Astrocyte of the spinal cord (primary cell): ENCODE measurements at regions not wholly inside any gene's neighbourhood (a gene's known extent, or its start where the extent isn't known, plus 50 kb on each side); places are given as distances from the start of the nearest gene placed in this dataset.
"Not testable (repeated sequence)": the region's sequence is repeated elsewhere in the genome, so short reads cannot be mapped to it uniquely, and the experiment has no call there.

Experiments
- DNase-seq: peaks from one replicate; pipeline ENCODE4 v3.0.0; 2011; ENCODE audit warnings: low read depth, low spot score
- H3K4me3 ChIP-seq: 2 replicates; pipeline ENCODE4 v1.5.1; 2011; ENCODE audit warnings: low read depth, mild to moderate bottlenecking, low read length, moderate library complexity
- in situ Hi-C: cut with HindIII; loops from 2 replicates; pipeline ENCODE4 v1.10.0; 2017; ENCODE audit warnings: low sequenced_read_pairs
- TF ChIP-seq, protein P1 (sequence below): IDR thresholded peaks from 2 replicates; pipeline ENCODE4 v1.5.1; 2012; ENCODE audit warnings: low read depth, mild to moderate bottlenecking, low read length, inconsistent platforms

- in situ Hi-C loops, DNase-seq, H3K4me3 ChIP-seq: not testable (repeated sequence)
Observed at GRCh38 chr1:214095896-214096295, 108.1 kb downstream of the PROX1 start.

- no peak for DNase-seq
- no peak overlapping the region for H3K4me3 ChIP-seq
- in situ Hi-C loops = no loop called here
- TF ChIP-seq, protein P1, sequence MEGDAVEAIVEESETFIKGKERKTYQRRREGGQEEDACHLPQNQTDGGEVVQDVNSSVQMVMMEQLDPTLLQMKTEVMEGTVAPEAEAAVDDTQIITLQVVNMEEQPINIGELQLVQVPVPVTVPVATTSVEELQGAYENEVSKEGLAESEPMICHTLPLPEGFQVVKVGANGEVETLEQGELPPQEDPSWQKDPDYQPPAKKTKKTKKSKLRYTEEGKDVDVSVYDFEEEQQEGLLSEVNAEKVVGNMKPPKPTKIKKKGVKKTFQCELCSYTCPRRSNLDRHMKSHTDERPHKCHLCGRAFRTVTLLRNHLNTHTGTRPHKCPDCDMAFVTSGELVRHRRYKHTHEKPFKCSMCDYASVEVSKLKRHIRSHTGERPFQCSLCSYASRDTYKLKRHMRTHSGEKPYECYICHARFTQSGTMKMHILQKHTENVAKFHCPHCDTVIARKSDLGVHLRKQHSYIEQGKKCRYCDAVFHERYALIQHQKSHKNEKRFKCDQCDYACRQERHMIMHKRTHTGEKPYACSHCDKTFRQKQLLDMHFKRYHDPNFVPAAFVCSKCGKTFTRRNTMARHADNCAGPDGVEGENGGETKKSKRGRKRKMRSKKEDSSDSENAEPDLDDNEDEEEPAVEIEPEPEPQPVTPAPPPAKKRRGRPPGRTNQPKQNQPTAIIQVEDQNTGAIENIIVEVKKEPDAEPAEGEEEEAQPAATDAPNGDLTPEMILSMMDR = no peak
Observed at GRCh38 chr1:214101246-214101645, 113.5 kb downstream of the PROX1 start.

DNA sequence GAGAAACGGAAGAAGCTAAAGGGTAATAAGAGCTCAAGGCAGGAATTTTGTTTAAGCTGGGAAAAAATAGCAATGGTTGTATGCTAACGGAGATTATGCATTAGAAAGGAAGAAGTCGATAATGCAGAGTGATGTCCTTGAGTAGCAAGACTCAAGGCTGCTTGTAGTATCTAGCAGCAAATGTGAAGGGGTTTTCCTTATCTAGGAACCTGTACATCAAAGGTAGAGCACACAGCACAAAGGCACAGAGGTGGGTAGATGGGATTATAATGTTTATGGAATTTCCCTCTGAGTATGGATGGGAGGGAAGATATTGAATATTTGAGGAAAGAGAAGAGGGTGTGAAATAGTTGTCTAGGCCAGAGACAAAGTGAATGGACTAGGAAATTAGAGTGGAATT lies 114.1 kb downstream of the PROX1 start:
- TF ChIP-seq, protein P1 = no peak
- DNase-seq = no peak
- in situ Hi-C loops = no loop called here
- no peak overlapping the region for H3K4me3 ChIP-seq

- H3K4me3 ChIP-seq = no peak overlapping the region
- TF ChIP-seq, protein P1 = no peak
- in situ Hi-C loops = no loop called here
- peak; percentile 86 for DNase-seq
Observed at GRCh38 chr1:214102907-214103306, 115.1 kb downstream of the PROX1 start.

- no peak for DNase-seq
- in situ Hi-C loops = no loop called here
- TF ChIP-seq, protein P1 = no peak
- no peak overlapping the region for H3K4me3 ChIP-seq
Observed at GRCh38 chr1:214103778-214104177, 116.0 kb downstream of the PROX1 start.

DNA sequence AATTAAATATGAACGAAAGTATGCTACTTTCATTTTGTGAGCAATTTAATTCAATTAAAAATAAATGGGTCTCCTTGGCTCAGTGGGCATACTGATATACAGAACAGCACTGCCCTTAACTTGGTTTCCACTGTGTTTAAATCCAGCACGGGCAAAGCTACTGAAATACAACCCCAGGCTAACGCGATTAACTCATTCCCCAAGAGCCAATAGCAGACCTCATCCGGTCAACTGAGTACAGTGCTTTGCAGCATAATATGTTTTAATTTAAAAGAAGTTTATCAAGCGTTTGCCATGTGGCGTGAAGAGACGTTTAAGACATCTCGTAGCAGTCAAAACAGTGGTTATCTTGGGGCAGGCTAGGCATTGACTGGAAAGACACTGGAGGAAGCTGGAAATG lies 118.6 kb downstream of the PROX1 start:
- no peak for DNase-seq
- TF ChIP-seq, protein P1 = no peak
- in situ Hi-C loops = no loop called here
- H3K4me3 ChIP-seq = no peak overlapping the region

DNA sequence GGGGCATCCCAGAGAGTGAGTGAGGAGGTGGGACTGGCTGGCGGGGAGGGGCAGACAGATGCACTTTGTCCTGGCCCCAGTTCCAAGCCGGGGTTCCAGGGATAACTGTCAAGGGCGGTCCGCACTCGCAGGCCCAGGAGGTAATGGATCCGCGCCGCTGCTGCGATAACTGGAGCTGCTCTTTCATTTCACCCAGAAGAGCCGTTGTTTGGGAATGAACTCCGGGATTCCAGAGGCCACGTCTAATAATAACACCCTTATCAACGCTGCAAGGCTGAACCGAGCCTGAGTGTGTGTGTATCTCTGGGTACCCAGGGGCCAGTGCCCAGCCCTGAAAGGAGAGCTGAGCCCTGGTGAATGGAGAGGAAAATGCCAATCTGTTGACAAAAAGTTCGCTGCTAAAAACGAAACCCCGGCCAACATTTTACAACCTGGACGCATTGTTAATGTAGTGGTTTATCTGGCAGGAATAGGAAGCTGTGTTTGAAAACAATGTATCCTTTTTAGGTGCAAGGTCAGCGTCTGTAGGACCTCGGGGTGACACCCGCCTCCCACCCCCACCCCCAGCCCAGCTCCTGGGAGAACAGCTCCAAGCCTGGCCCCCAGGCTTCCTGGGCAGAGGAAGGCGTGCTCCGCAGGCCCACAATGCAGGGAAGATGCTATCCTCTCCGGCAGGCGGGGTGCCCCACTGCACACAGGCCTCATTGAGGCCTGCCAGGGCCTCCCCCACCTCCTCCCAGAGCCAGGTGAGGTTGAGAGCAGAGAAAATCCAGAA lies 119.7 kb downstream of the PROX1 start:
- in situ Hi-C loops = no loop called here
- no peak for DNase-seq
- TF ChIP-seq, protein P1 = no peak
- peak overlapping the region; percentile 1 for H3K4me3 ChIP-seq
